NCI-H128 (cell line): ENCODE measurements at regions not wholly inside any gene's neighbourhood (a gene's known extent, or its start where the extent isn't known, plus 50 kb on each side); places are given as distances from the start of the nearest gene placed in this dataset.

Experiments used
- DNase-seq: peaks from one replicate; lab custom pipeline; 2025; ENCODE audit not compliant: unreplicated experiment; lab: John Stamatoyannopoulos, UW

DNA sequence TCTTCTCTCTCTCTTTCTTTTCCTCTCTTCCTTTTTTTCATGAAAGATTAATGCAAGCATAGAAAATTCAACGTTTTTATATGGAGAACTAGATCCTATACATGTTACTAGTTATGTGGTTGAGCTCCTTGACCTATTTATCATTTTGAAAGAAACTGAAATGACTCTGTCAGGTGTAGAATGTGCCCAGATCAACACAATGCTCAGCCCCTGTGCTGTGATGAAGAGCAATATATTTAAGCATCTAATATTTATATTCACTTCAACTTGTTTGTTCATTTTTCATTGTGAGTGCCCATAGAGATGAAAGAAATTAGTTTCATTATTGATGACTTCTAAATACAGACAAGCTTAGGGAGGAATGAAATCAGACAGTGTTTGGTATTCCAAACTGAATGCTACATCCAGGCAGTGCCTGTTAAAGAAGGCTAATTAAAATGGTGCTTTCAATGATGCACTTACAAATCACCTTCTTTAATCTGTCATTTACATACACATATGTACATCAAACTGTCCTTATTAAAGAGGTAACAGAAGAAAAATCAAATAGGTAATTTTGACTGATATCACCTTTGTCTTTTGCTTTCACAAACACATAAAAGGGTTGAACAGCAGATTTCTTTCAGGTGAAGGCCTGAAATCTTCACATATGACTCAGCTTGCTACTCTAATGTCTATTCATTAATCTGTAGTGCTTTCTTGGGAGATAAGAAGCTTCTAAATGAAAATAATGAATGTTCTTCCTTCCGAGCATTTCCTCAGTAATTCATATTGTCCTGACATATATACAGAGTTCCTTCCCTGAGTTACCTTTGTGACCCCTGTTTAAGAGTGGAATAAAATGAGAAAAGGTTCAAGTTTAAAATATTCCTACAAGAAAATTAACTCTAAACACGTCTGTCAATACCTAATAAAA lies 915.9 kb downstream of the PDHA2 start:
- DNase-seq: no peak

DNA sequence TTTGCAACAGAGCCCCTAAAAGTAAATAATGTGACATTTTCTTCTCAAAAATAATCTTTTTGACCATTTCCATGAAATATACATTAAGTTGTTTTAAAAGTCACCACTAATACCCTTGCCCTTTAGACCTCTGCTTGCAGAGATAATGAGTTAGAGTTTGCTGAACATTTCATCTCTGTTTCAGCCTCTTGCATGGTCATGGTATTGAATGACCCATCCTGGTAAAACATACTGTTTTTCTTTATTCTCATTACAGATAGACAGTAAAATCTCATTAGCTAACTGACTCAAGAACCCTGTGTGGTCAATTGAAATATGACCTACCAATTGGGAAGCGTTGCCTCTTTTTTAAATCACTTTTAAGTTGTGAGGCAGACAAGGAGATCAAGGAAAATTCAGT lies 916.7 kb downstream of the PDHA2 start:
- no peak for DNase-seq

DNA sequence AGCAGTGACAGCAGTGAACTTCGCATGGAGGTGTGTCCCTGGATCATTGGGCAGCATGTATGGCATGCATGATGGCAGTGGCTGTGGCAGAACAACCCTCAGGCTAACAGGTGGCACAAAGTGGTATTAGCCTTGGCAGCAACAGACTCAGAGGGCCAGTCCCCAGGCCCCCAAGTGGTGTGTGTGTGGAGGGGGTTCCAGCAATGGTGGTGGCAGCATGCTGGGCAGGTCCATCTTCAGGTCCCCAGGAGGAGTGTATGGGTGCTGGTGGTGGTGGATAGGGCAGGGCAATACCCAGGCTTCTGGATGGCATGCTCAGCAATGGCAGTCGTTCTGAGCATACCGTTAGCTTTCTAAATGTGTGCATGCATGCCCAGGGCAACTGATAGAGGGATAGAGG lies 923.7 kb downstream of the PDHA2 start:
- no peak for DNase-seq

DNA sequence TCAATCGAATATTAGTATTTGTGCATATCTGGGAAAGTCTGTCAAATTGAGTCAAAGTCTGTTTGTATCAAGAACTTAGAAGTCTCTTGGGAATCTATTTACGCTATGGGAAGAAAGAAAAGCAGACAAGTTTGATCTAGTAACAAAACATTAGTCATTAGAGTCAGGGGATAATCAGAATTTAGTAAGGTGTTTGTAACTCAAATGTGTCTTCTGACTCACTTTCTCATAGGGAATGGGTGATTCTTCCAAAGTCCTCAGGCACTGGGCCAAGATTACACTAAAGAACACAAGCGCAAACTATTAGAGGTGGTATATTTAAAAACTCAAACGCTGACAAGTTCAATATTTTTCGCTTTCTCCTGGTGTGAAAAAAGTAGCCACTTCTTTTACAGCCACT lies 926.5 kb downstream of the PDHA2 start:
- DNase-seq: no peak

DNA sequence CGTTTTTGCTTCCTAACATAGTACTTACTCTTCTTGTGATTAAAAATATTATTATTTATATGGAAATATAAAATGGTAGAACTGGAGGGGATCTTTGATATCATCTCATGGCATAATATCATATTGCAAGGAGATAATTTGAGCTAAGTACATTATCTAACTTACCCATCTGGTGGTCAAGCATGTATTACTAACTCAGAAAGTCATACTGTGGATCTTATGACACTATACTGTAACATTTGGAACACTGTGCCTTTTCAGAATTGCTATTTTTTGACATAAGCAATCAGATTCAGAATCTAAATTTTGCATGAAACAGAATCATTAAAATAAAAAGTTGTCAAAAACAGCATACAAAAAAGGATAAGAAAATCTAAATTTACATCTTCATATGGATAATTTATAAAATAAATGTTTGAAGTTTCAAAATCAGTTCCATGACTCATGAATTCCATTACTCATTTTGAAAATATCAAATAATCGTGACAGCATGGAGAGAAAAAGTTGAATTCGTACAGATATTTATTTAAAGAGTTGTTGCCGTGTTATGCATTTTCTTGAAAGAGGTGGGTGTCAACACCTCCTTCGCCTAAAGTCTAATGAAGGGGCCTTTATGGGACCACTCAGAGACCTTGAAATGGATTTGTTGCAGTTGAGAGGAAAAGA lies 928.1 kb downstream of the PDHA2 start:
- no peak for DNase-seq

DNA sequence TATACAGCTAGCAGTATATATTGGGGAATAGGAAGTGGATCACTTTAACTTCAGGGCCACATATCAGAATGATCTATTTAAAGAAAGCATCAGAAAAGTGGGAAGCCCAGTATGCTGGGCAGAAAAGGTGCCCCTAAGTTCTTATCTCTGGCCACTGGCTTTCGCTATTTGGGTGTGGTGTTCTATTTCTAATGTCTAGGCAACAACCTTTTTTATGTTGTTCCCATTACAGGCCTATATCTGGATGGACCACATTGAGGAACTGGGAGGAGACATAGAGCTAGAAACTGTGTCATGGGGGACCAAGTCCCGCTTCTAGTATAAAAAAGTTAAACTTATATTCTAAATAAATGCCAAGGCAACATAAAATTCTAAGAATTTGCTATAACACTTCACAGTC lies 935.6 kb downstream of the PDHA2 start:
- no peak for DNase-seq

DNA sequence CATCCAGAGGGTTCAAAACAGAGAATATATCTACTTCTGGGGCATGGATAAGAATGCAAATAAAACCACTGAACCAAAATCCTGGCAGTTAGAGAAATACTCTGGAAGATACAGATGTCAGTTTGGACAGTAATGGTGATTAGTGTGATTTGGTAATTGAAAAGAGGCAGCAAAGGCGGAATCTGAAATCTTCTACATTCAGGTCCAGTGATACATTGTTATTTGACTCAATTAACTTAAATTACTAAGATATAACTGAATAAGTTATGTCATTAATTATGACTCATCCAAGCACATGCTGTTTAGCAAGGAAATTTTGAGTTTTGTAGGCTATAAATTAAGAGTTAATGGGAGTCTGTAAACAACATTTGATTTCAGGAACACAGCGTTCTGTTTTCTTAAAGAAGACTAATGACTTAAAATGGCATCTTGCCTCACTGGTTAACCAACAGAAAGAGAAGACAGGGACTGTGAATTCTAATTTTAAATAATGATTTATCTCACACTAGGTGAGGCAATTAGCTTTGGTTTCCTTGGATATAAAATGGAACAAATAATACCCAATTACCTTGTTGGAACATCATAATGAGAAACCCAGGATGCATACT lies 937.1 kb downstream of the PDHA2 start:
- DNase-seq: no peak

DNA sequence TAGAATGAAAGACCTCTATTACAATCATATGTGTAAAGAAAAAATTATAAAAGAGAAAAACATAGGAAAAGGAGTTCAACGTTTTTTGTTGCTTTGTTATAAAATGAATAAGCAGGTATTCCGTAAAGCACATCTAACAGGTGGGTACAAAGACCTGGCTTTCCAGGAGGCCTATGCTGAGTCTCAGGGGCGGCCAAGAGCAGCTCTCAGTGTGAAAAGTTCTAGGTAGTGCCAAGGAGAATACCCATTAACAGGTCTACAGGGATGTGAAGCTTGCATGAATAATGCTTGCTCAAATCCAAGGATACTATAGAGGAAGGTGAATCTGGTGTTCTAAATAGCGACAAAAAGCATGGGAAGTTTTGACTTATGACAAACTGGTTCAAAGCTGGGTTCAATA lies 944.4 kb downstream of the PDHA2 start:
- no peak for DNase-seq

DNA sequence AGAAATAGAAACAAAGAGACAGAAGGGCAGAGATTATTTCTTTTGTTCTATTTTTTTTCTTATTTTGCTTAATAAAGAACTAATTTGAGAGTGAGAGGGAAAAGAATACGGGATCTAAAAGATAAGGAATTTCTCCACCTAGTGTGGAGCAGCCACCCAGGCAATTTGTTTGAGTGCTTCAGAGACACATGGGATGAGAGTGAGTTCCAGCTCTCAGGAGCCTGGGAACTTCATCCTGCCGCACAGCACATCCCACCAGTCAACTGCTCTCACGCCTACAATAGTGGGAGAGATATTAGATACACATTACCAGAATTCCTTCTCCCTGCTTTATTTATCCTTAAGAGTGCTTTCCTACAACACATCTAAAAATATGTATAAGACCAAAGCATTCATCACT lies 946.4 kb downstream of the PDHA2 start:
- no peak for DNase-seq

DNA sequence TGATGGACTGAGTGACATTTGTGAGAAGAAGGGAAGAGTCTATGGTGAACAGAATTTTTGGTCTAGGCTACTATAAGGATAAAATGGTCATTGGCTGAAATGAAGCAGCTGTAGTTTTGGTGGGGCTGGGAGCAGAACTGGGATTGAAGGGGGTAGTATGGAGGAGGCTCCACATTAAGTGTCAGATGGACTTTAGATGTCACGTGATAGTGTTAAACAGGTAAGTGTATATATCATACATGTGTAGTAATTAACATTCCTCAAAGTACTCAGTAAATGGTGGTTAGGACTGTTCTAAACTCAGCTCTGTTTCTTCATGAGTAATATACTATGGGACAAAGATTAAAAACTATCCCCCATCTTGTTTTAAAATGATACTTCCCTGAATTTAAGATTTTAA lies 947.9 kb downstream of the PDHA2 start:
- no peak for DNase-seq

DNA sequence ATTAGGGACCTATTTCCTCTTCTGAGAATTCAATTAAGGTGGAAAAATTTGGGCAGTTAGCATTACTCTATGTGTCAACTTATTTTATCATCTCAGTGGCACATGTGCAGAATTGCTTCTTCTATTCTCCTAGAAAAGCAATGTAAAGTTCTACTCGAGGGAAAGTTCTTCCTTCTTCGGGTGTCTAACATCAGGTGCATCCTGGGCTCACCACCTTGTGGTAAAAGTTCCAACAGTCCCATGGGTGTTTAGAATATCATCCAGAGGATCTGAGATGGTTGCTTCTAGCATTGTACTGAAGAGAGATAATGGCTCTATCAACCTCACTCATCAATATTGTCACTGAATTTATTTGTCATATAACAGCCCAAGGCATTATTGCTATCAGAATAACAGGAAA lies 969.7 kb downstream of the PDHA2 start:
- DNase-seq: no peak

DNA sequence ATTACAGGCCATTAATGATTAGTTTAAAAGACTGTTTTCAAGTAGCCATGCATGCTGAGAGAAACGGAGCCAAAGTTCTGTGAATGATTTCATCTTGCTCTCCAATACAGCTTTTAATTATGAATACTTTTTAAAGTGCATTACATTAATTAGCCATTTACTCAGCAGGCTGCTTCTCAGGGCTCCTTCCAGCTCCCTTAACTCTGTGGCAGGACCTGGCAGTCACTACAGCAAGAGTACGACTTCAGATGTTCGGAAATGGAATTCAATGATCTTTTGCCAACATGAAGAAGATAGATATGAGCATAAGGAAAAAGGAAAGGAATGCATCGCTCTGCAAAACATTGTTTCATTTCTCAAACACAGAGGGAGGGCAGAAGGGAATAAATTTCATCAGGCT lies 987.2 kb downstream of the PDHA2 start:
- no peak for DNase-seq

DNA sequence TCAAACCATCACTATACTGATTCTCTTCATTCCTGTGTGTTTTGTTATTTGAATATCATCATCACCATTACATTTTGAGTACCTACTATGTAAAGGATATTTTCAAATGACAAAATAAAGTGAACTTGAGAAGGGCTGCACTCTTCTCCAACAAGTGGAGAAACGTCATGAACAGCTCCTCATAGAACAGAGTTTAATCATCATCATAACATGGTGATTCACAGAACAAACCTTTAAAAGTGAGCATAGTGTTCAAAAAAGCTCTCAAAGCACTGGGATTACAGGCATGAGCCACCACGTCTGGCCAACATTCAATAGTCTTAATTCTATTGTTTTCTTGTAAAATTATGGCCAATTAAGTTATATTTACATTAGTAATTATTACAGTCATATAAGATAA lies 993.9 kb downstream of the PDHA2 start:
- DNase-seq: no peak

DNA sequence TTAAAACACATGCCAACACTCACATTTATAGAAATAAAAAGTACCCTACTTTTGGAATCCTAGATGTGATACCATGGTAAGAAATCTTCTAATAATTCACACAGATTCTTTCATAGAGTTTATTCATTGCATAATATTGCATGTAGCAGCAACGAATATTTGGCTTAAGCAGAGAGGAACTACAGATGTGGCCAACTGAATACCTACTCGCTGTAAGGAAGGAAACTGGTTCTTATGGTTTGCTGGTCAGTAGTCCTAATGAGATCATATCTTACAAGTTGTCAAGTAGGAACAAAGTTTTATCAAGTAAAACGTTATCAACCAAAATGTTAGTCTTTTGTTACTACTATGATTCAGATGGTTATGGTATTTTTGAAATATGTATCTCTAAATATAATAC lies 996.1 kb downstream of the PDHA2 start:
- DNase-seq: no peak

DNA sequence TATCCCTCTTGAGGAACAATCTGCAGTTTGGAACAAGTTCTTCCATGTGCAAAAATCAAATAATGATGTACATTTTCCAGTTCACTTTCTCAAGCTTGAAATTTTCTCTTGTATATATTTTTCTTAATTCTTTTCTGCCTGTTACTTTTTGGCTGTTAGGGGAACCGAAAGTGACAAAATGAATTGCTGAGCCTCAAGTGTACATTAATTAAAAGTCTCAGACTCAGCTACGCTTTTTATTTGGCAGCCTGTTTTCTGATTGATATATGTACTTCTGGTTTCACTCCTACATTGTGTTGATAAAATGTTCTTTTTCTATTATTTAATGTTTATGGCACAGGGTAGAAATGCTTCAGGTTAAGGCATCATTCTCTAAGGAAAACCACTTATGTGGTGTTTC lies 999.5 kb downstream of the PDHA2 start:
- DNase-seq: no peak

DNA sequence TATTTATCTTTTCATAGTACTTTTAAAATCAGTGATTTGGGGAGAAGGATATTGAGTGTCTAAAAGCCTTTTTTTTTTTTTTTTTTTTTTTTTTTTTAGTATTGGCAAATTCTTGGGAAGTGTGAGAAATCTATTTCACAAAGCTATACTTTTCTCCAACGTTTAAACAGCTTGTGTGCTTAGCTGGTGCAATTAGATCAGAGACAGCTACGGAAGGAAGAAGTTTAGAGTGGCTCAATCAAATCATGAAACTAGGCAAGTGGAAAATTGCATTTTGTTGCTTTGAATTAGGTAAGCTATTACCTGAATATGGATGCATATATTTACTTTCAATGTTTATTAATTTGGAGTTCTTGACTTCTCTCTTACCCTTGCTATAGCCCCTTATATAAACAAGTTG lies 1001.9 kb downstream of the PDHA2 start:
- DNase-seq: no peak

DNA sequence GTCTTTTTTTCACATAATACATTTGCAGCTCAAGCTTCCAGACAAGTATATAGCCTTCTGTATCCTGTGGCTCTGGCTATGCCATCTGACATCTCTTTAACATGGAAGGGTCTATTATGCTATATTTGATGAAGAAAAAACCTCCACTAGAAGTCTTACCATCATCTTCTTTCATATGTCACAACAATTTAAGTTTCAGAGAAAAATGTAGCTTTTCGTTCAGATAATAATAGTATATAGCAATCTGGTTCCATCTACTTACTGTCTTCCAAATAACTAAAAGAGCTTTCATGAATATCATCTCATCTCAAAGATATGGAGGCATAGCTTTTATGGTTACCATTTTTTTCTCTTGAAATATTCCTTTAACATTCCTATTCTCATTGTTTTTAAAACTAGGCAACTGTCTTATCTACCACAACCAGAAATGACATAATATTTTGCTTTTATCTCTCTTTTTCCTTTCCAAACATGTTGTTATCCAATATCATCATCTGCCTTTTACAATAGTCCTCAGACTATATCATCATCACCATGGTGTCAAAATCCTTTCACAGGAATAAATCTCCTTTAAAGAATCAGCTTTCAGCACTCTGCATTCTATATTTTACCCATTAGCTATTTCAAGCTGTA lies 1005.1 kb downstream of the PDHA2 start:
- no peak for DNase-seq

DNA sequence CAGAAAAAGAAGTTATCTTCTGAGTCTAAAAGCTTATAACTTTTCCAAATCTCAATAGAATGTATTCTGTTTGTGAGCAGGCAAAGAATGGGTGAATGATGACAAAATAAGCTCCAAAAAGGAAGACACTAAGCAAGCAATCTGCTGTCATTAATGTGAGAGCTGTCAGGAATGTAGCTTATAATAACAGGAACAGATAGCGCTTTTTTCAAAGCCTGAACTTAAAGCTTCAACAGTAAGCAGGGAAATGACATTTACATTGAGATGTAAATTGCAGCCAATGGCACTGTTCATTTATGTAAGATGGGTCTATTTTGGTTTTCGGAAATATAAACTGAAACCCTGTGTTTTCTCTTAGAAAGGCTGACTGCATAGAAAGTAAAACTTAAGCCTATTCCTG lies 1005.9 kb downstream of the PDHA2 start:
- no peak for DNase-seq

DNA sequence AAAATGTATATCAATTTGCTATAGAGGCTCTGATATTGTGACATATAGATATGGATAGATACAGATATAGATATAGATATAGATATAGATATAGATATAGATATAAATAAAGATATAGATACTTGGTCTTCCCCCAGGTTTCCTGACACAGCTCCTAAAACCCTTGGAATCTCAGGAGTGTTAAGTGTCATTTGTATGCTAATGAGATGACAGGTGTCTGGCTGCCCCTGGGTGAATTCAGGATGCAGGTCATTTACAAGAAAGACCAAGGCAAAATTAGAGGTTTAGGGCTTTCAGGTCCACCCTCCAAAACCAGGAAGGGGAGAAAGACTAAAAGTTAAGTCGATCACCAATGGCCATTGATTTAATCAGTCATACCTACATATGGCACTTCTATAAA lies 1034.8 kb downstream of the PDHA2 start:
- no peak for DNase-seq

DNA sequence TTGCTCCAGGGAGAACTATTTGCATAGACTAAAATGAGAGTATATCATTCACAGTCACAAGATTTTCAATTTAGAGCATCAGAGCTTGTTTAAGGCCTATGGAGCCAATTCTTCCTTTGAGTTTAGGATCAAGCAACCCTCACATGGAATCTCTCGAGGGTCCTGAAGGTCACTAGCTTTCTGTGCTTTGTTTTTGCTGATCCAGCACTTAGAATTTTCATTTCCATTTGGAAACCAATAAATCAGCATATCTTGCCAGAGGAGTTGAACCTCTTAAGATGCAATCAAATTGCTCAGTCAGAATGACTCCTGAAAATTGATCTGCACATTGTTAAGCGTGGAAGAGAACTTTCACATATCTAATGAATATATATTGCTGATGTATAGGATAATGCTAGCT lies 1039.6 kb downstream of the PDHA2 start:
- DNase-seq: no peak

DNA sequence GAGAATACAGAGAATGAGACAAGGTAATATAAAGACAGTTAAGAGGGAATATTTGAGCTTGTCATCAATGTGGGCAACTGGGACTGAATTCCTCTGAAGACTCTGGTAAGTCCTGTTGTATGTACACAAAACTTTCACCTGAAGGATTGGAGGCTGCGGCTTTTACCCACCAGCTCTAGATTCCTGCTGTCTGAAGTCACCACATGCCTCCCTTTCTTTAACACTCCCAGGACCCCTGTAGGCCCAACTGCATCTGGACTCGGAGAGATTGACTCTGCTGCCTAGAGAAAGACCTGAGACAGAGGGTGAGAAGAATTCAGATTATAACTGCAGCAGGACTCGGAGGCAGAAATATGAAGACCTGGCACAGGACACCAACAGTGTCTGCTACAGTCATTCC lies 1048.0 kb downstream of the PDHA2 start:
- no peak for DNase-seq

DNA sequence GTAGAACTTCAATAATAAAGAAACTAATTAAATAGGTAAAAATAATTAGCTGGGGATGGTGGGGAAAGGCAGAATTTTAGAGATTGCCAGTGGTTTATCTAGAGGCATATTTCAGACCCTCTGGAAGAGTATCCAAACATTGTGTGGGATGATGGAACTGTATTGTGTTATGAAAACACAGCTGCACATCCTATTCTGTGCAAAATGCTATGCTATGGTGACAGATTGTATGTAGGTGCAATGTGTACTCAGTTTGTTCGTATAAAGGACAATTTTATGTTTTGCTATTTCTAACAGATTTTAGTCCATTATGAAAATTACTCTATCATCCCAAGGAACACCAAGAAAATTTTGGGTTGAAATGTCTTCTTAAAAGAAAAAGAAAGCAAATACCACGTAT lies 1054.7 kb downstream of the PDHA2 start:
- no peak for DNase-seq
